Liver (tissue), 8 donors: ENCODE measurements at regions not wholly inside any gene's neighbourhood (a gene's known extent, or its start where the extent isn't known, plus 50 kb on each side); places are given as distances from the start of the nearest gene placed in this dataset.

Experiments
- DNase-seq: peaks from one replicate; pipeline ENCODE4 v3.0.0-alpha.2; 2017; ENCODE audit warnings: low spot score
- H3K27ac ChIP-seq, 2 donors: one replicate each; pipeline ENCODE4 v1.7.0; 2013; ENCODE audit warnings: inconsistent platforms in 2 of 2, low read length in 2 of 2, control low read depth in 1 of 2, low read depth in 1 of 2, mild to moderate bottlenecking in 1 of 2
- H3K27me3 ChIP-seq, 4 donors: one replicate each; pipeline versions ENCODE4 v1.6.1 to v1.7.0; 2013; ENCODE audit warnings: low read length in 3 of 4, inconsistent platforms in 1 of 4, mild to moderate bottlenecking in 1 of 4, moderate library complexity in 1 of 4; ENCODE audit not compliant: control insufficient read depth in 4 of 4, insufficient read depth in 4 of 4
- H3K36me3 ChIP-seq, 4 donors: one replicate each; pipeline versions ENCODE4 v1.6.1 to v1.7.0; 2013; ENCODE audit warnings: low read length in 3 of 4, mild to moderate bottlenecking in 3 of 4, low read depth in 1 of 4, moderate library complexity in 1 of 4; ENCODE audit not compliant: control insufficient read depth in 4 of 4, insufficient read depth in 3 of 4
- H3K4me1 ChIP-seq, 4 donors: one replicate each; pipeline versions ENCODE4 v1.6.1 to v1.7.0; 2013; ENCODE audit warnings: low read length in 3 of 4, mild to moderate bottlenecking in 3 of 4, moderate library complexity in 1 of 4; ENCODE audit not compliant: control insufficient read depth in 4 of 4, insufficient read depth in 4 of 4
- H3K4me3 ChIP-seq, 3 donors: one replicate each; pipeline versions ENCODE4 v1.6.1 to v1.7.0; 2013; ENCODE audit warnings: low read length in 3 of 3, control low read depth in 1 of 3, low read depth in 1 of 3, mild to moderate bottlenecking in 1 of 3
- H3K9ac ChIP-seq, 2 donors: one replicate each; pipeline ENCODE4 v1.7.0; 2013; ENCODE audit warnings: low read length in 2 of 2, mild to moderate bottlenecking in 2 of 2, moderate library complexity in 2 of 2, control low read depth in 1 of 2, low read depth in 1 of 2
- H3K9me3 ChIP-seq, 4 donors: one replicate each; pipeline versions ENCODE4 v1.6.1 to v1.7.0; 2013; ENCODE audit warnings: low read length in 3 of 4; ENCODE audit not compliant: control insufficient read depth in 4 of 4
- EGR1 ChIP-seq, 2 donors: IDR thresholded peaks; 2 replicates each; pipeline ENCODE4 v1.6.1; 2016 to 2018; ENCODE audit warnings: antibody characterized with exemption in 2 of 2, low read depth in 2 of 2
- FOXA1 ChIP-seq: IDR thresholded peaks from 2 replicates; pipeline ENCODE4 v1.6.1; 2016; ENCODE audit warnings: antibody characterized with exemption
- GABPA ChIP-seq, 2 donors: IDR thresholded peaks in 1 of 2; conservative IDR thresholded peaks in 1 of 2; 2 replicates each; pipeline ENCODE4 v1.6.1; 2016; ENCODE audit warnings: antibody characterized with exemption in 2 of 2, mild to moderate bottlenecking in 1 of 2, moderate library complexity in 1 of 2
- HNF4A ChIP-seq, 2 donors: conservative IDR thresholded peaks; 2 replicates each; pipeline ENCODE4 v1.6.1; 2016; ENCODE audit warnings: antibody characterized with exemption in 2 of 2, mild to moderate bottlenecking in 2 of 2
- HNF4G ChIP-seq: IDR thresholded peaks from 2 replicates; pipeline ENCODE4 v1.6.1; 2016; ENCODE audit warnings: antibody characterized with exemption
- JUND ChIP-seq, 2 donors: IDR thresholded peaks; 2 replicates each; pipeline ENCODE4 v1.6.1; 2016; ENCODE audit warnings: antibody characterized with exemption in 2 of 2
- MAX ChIP-seq: IDR thresholded peaks from 2 replicates; pipeline ENCODE4 v1.6.1; 2016; ENCODE audit warnings: antibody characterized with exemption
- NR2F2 ChIP-seq: IDR thresholded peaks from 2 replicates; pipeline ENCODE4 v1.6.1; 2016; ENCODE audit warnings: antibody characterized with exemption
- RAD21 ChIP-seq, 2 donors: IDR thresholded peaks; 2 replicates each; pipeline ENCODE4 v1.6.1; 2016; ENCODE audit warnings: antibody characterized with exemption in 2 of 2, mild to moderate bottlenecking in 2 of 2
- RXRA ChIP-seq, 2 donors: IDR thresholded peaks; 2 replicates each; pipeline ENCODE4 v1.6.1; 2017 to 2018; ENCODE audit warnings: antibody characterized with exemption in 2 of 2, mild to moderate bottlenecking in 1 of 2
- SP1 ChIP-seq: IDR thresholded peaks from 2 replicates; pipeline ENCODE4 v1.6.1; 2018; ENCODE audit warnings: antibody characterized with exemption, mild to moderate bottlenecking
- TAF1 ChIP-seq: conservative IDR thresholded peaks from 2 replicates; pipeline ENCODE4 v1.6.1; 2016; ENCODE audit warnings: antibody characterized with exemption, mild to moderate bottlenecking
- YY1 ChIP-seq: IDR thresholded peaks from 2 replicates; pipeline ENCODE4 v1.6.1; 2016; ENCODE audit warnings: antibody characterized with exemption, mild to moderate bottlenecking
- ZBTB33 ChIP-seq: IDR thresholded peaks from 2 replicates; pipeline ENCODE4 v1.6.1; 2016; ENCODE audit warnings: antibody characterized with exemption
- WGBS: extraction: QIAGEN DNeasy Blood & Tissue Kit; methylation state at CpG from one replicate; pipeline ENCODE4 v1.1.7; 2013; 5-methylcytosine and 5-hydroxymethylcytosine counted together
- TF ChIP-seq, protein P1 (sequence below): IDR thresholded peaks from 2 replicates; pipeline ENCODE4 v1.6.1; 2016; ENCODE audit warnings: antibody characterized with exemption, mild to moderate bottlenecking
- TF ChIP-seq, protein P2 (sequence below): IDR thresholded peaks from 2 replicates; pipeline ENCODE4 v1.6.1; 2016; ENCODE audit warnings: antibody characterized with exemption
- TF ChIP-seq, protein P3 (sequence below): fragments of 150-350 bp; IDR thresholded peaks from 2 replicates; pipeline ENCODE4 v1.5.1; 2017; ENCODE audit warnings: improper control_type of control experiment, low read depth, low read length; ENCODE audit not compliant: missing input control
- donor health status: healthy.
- donor health status: healthy.
- donor health status: healthy.
- donor health status: healthy.
- donor health status: healthy.

DNA sequence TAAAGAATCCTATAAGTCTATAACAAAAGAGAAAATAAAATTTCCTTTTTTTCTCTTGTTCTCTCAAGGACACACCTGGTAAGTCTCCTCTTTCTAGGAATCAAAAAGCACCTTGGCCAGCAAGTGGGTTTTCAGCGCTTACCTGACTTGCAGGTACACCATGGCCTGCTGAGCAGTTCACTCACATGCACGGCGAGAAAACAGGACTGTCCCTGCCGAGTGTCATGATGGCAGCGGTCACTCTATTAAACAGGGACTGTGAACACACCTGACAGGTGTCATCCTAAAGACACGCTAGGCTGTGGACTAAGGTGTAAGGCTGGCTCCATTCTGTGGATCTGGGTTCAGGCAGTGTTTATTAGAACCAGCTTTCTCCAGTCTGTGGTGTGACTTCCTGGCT is 170.2 kb downstream of the TEX29 start (continued):
- no peak for TF ChIP-seq ZBTB33
- no peak for TF ChIP-seq GABPA (IDR thresholded peaks at IDR 0.05 in 1 of 2, conservative IDR thresholded peaks at IDR 0.05 in 1 of 2)
- no peak for TF ChIP-seq JUND (IDR thresholded peaks at IDR 0.05)
- no peak for TF ChIP-seq SP1
- no peak for TF ChIP-seq HNF4A (conservative IDR thresholded peaks at IDR 0.05)

DNA sequence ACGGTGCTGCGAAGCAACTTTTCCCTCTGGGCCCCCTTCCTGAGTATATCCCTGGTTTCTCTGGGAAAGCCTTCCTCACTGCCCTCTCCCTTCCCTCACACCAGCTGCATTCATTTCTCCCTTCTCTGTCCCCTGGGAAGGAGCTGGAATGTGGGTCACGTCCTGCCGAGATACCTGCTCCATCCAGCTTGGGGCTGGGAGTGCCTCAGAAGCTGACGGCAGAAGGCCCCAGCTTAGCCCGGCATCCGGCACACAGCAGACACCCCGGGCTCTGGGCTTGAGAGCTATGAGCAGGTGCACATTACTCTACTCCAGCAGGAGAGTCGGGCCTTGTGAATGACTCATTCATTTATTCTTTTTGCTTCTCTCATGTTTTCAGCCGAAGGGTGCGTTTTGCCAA is 170.6 kb downstream of the TEX29 start:
- H3K4me3 ChIP-seq: no peak overlapping the region
- H3K27me3 ChIP-seq: no peaks in the 10 kb centered on the region
- H3K27ac ChIP-seq: no peak overlapping the region
- no peak overlapping the region for H3K9ac ChIP-seq
- H3K9me3 ChIP-seq: peaks cover 10 to 23% (median 13%) of the 10 kb centered on the region in 4 donors
- TF ChIP-seq JUND (IDR thresholded peaks at IDR 0.05) (no peak), SP1 (no peak), GABPA (IDR thresholded peaks at IDR 0.05 in 1 of 2, conservative IDR thresholded peaks at IDR 0.05 in 1 of 2) (no peak), RXRA (IDR thresholded peaks at IDR 0.05) (no peak), HNF4A (conservative IDR thresholded peaks at IDR 0.05) (no peak), HNF4G (no peak), RAD21 (IDR thresholded peaks at IDR 0.05) (no peak), FOXA1 (no peak), EGR1 (IDR thresholded peaks at IDR 0.05; ENCODE audit: low read depth in 2 of 2) (no peak), NR2F2 (no peak), YY1 (no peak), ZBTB33 (no peak), TAF1 (no peak), MAX (no peak)
- TF ChIP-seq, protein P1, sequence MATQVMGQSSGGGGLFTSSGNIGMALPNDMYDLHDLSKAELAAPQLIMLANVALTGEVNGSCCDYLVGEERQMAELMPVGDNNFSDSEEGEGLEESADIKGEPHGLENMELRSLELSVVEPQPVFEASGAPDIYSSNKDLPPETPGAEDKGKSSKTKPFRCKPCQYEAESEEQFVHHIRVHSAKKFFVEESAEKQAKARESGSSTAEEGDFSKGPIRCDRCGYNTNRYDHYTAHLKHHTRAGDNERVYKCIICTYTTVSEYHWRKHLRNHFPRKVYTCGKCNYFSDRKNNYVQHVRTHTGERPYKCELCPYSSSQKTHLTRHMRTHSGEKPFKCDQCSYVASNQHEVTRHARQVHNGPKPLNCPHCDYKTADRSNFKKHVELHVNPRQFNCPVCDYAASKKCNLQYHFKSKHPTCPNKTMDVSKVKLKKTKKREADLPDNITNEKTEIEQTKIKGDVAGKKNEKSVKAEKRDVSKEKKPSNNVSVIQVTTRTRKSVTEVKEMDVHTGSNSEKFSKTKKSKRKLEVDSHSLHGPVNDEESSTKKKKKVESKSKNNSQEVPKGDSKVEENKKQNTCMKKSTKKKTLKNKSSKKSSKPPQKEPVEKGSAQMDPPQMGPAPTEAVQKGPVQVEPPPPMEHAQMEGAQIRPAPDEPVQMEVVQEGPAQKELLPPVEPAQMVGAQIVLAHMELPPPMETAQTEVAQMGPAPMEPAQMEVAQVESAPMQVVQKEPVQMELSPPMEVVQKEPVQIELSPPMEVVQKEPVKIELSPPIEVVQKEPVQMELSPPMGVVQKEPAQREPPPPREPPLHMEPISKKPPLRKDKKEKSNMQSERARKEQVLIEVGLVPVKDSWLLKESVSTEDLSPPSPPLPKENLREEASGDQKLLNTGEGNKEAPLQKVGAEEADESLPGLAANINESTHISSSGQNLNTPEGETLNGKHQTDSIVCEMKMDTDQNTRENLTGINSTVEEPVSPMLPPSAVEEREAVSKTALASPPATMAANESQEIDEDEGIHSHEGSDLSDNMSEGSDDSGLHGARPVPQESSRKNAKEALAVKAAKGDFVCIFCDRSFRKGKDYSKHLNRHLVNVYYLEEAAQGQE: no peak
- TF ChIP-seq, protein P2, sequence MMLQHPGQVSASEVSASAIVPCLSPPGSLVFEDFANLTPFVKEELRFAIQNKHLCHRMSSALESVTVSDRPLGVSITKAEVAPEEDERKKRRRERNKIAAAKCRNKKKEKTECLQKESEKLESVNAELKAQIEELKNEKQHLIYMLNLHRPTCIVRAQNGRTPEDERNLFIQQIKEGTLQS: no peak
- TF ChIP-seq, protein P3, sequence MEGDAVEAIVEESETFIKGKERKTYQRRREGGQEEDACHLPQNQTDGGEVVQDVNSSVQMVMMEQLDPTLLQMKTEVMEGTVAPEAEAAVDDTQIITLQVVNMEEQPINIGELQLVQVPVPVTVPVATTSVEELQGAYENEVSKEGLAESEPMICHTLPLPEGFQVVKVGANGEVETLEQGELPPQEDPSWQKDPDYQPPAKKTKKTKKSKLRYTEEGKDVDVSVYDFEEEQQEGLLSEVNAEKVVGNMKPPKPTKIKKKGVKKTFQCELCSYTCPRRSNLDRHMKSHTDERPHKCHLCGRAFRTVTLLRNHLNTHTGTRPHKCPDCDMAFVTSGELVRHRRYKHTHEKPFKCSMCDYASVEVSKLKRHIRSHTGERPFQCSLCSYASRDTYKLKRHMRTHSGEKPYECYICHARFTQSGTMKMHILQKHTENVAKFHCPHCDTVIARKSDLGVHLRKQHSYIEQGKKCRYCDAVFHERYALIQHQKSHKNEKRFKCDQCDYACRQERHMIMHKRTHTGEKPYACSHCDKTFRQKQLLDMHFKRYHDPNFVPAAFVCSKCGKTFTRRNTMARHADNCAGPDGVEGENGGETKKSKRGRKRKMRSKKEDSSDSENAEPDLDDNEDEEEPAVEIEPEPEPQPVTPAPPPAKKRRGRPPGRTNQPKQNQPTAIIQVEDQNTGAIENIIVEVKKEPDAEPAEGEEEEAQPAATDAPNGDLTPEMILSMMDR: no peak
- H3K36me3 ChIP-seq: no peaks in the 10 kb centered on the region
- DNase-seq: no peak
- H3K4me1 ChIP-seq: no peaks in the 10 kb centered on the region
- 66% methylated on average over 11 of the region's 11 CpGs for WGBS
